ENCODE measurements at regions not wholly inside any gene's neighbourhood (a gene's known extent, or its start where the extent isn't known, plus 50 kb on each side); places are given as distances from the start of the nearest gene placed in this dataset.

DNA sequence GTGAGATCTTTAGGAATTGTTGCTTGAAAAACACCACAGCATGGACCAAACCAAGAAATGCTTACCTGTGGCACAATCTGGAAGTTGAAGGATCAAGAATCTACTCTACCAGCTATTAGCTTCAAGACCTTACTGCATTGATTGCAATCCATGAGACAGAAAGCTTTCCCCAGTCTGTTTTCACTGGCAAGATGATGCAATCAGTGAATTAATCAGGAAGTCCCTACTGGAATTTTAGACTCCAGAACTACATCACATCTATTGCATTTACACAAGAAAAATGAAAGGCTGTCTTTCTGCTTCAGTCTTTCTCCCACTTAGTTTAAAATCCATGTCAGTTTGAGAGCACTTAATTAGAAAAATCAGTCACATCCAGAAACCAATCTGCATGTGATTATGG is 191.7 kb downstream of the TFEC start:
- TF ChIP-seq POLR2A (IDR thresholded peaks at IDR 0.05): no peak
- no peak for TF ChIP-seq EP300 (IDR thresholded peaks at IDR 0.05)

Data from suprapubic skin (tissue), 2 donors.